WERI-Rb-1 (cell line): ENCODE measurements at regions not wholly inside any gene's neighbourhood (a gene's known extent, or its start where the extent isn't known, plus 50 kb on each side); places are given as distances from the start of the nearest gene placed in this dataset.

Experiments used
- DNase-seq: peaks from one replicate; pipeline ENCODE4 v3.0.0-alpha.2; 2020
- H3K27ac ChIP-seq: fragments of 250-450 bp; sonication (Bioruptor Pico); 2 replicates; pipeline ENCODE4 v1.5.1; 2020; ENCODE audit warnings: mild to moderate bottlenecking, moderate library complexity
- H3K27me3 ChIP-seq: fragments of 250-450 bp; sonication (Bioruptor Pico); 2 replicates; pipeline ENCODE4 v1.5.1; 2021; ENCODE audit warnings: mild to moderate bottlenecking, low read depth, moderate library complexity; ENCODE audit not compliant: insufficient read depth, severe bottlenecking
- H3K36me3 ChIP-seq: fragments of 250-450 bp; sonication (Bioruptor Pico); 2 replicates; pipeline ENCODE4 v1.5.1; 2020; ENCODE audit warnings: mild to moderate bottlenecking, moderate library complexity
- H3K4me3 ChIP-seq: 2 replicates; pipeline ENCODE4 v1.5.1; 2011; ENCODE audit warnings: low read depth, mild to moderate bottlenecking, control low read depth, low read length
- H3K9me3 ChIP-seq: fragments of 250-450 bp; sonication (Bioruptor Pico); 2 replicates; pipeline ENCODE4 v1.5.1; 2021; ENCODE audit warnings: mild to moderate bottlenecking, moderate library complexity; ENCODE audit not compliant: severe bottlenecking
- TF ChIP-seq, protein P1 (sequence below): IDR thresholded peaks from 2 replicates; pipeline ENCODE4 v1.5.1; 2011; ENCODE audit warnings: low read depth, mild to moderate bottlenecking, control low read depth, inconsistent platforms, low read length

DNA sequence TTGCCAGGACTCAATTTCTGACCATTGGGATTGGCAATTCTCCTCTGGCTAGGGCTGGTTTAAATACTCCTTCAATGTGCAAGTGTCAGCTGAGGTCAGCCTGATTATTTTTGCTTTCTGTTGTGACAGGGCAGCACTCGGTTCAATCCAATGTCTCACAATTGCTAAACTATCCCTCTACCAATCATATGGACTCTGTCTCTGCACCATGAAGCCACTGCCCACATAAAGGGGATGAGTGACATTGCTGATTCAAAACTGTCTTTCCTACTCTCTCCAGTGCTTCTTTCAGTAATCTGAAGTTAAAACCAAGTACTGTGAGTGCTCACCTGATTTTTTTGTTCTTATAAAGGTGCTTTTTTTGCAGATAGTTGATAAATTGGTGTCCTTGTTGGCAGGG is 1030.7 kb downstream of the GLUD2 start:
- TF ChIP-seq, protein P1, sequence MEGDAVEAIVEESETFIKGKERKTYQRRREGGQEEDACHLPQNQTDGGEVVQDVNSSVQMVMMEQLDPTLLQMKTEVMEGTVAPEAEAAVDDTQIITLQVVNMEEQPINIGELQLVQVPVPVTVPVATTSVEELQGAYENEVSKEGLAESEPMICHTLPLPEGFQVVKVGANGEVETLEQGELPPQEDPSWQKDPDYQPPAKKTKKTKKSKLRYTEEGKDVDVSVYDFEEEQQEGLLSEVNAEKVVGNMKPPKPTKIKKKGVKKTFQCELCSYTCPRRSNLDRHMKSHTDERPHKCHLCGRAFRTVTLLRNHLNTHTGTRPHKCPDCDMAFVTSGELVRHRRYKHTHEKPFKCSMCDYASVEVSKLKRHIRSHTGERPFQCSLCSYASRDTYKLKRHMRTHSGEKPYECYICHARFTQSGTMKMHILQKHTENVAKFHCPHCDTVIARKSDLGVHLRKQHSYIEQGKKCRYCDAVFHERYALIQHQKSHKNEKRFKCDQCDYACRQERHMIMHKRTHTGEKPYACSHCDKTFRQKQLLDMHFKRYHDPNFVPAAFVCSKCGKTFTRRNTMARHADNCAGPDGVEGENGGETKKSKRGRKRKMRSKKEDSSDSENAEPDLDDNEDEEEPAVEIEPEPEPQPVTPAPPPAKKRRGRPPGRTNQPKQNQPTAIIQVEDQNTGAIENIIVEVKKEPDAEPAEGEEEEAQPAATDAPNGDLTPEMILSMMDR = no peak
- H3K36me3 ChIP-seq = no peaks in the 10 kb centered on the region
- H3K27me3 ChIP-seq = peaks cover 12% of the 10 kb centered on the region
- H3K9me3 ChIP-seq = no peaks in the 10 kb centered on the region
- no peak overlapping the region for H3K4me3 ChIP-seq
- H3K27ac ChIP-seq = no peak overlapping the region
- no peak for DNase-seq

DNA sequence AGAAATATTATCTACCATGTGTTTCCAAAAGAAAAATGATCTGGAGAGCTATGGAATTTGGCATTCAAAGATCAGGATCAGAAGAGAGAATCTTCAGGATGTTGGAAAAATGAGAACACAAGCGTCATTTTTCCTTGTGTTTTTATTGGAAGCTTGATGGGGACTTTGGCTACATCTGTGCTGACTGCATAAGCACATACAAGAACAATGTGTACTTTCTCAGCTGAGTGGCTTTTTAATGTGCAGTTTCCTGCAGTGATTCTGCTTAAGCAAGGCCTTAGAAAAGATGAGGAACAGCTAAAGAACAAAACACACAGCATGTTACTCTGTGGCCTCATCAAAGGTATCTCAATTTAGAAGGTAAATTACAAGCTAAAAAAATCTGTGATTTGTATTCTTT is 1039.9 kb downstream of the GLUD2 start:
- H3K9me3 ChIP-seq = no peaks in the 10 kb centered on the region
- no peak for DNase-seq
- H3K27ac ChIP-seq = no peak overlapping the region
- no peak overlapping the region for H3K4me3 ChIP-seq
- peaks cover 5% of the 10 kb centered on the region for H3K27me3 ChIP-seq
- H3K36me3 ChIP-seq = no peaks in the 10 kb centered on the region
- TF ChIP-seq, protein P1 = no peak

DNA sequence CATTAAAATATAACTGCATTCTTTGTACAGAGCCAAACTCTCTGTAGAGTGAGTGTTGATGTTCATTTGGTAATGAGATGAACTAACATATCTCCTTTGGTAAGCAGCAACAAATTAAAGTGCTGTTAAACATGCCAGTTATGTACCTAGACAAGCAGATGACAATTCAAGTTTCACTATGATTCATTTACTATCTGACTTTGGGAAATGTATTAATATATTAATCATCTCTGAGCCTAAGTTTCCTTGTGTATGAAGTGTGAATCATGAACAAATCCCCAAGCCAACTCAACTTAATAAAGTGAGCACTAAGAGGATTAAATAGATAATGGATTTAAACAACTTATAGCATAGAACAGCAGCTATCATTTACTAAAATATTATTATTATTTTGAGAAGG is 1044.2 kb downstream of the GLUD2 start:
- no peak overlapping the region for H3K4me3 ChIP-seq
- H3K9me3 ChIP-seq = no peaks in the 10 kb centered on the region
- H3K27me3 ChIP-seq = peaks cover 7% of the 10 kb centered on the region
- TF ChIP-seq, protein P1 = no peak
- H3K27ac ChIP-seq = no peak overlapping the region
- no peaks in the 10 kb centered on the region for H3K36me3 ChIP-seq
- no peak for DNase-seq

DNA sequence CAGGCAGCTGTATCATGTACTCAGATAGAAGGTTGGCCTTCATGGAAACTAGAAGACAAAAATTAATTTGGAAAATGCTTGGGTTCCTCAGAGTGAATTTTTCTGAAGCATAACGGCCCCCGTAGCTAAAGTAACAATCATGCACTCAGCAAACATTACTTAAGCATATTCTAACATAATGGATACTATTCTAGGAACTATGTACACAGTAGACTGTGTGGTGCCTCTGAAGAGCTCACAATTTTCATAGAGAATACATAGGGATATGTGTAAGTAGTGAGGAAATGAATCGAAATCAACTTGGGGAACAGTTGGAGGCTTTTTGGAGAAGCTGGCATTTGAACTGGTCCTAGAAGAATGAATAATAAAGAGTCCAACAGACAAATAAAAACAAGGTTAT is 1045.0 kb downstream of the GLUD2 start:
- Histone ChIP-seq H3K4me3 (no peak overlapping the region), H3K27me3 (peaks cover 10% of the 10 kb centered on the region), H3K36me3 (no peaks in the 10 kb centered on the region), H3K27ac (no peak overlapping the region), H3K9me3 (no peaks in the 10 kb centered on the region)
- no peak for DNase-seq
- TF ChIP-seq, protein P1 = no peak

DNA sequence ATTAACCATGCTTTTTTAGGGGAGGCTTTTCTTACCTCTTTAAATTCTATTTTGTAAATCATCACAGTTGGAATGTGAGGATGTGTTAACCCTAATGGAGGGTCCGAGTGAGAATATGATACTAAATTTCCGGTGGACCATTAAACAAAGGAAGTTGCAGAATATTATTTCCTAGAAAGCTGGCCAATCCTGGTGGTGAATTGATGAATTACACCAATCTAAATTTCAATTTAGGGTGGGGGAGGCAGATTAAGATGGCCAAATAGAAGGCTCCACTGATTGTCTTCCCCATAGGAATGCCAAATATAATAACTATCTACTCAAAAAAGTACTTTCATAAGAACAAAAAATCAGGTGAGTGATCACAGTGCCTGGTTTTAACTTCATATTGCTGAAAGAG is 1045.6 kb downstream of the GLUD2 start:
- no peaks in the 10 kb centered on the region for H3K9me3 ChIP-seq
- peaks cover 10% of the 10 kb centered on the region for H3K27me3 ChIP-seq
- H3K36me3 ChIP-seq = no peaks in the 10 kb centered on the region
- no peak for DNase-seq
- TF ChIP-seq, protein P1 = no peak
- H3K27ac ChIP-seq = no peak overlapping the region
- no peak overlapping the region for H3K4me3 ChIP-seq

DNA sequence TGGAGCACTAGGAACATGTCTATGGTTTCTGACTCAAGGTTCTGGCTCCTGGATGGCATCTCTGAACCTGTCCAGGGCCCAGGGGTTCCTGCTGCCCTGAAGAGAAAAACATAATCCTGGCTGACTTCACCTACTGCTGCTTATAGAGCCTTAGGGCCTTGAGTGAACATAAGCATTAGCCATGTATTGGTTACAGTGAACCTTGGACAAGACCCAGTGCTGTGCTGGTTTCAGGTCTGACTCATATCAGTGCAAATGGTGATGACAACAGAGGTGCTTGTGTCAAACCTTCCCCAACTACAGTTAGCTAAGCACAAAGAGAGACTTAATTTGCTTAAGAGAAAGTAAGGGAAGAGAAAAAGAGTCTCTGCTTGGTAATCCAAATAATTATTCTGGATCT is 1047.2 kb downstream of the GLUD2 start:
- DNase-seq = no peak
- H3K27me3 ChIP-seq = peaks cover 10% of the 10 kb centered on the region
- H3K9me3 ChIP-seq = no peaks in the 10 kb centered on the region
- no peak overlapping the region for H3K4me3 ChIP-seq
- H3K27ac ChIP-seq = no peak overlapping the region
- TF ChIP-seq, protein P1 = no peak
- no peaks in the 10 kb centered on the region for H3K36me3 ChIP-seq
